K562 (cell line): ENCODE measurements at regions not wholly inside any gene's neighbourhood (a gene's known extent, or its start where the extent isn't known, plus 50 kb on each side); places are given as distances from the start of the nearest gene placed in this dataset.

Experiments
- ATF7 ChIP-seq: fragments of 450-650 bp; IDR thresholded peaks from 2 replicates; pipeline ENCODE4 v1.7.1; 2014; ENCODE audit warnings: mild to moderate bottlenecking, moderate library complexity
- CEBPG ChIP-seq, 3 experiments: fragments of 200-800 bp in 1 of 3; sonication (Bioruptor generic) in 1 of 3; sonication (generic) in 1 of 3; formaldehyde crosslinking in 1 of 3; IDR thresholded peaks in 2 of 3; conservative IDR thresholded peaks in 1 of 3; 2 replicates each; pipeline versions ENCODE4 v1.6.1 to v1.8.0; 2016 to 2022; ENCODE audit warnings: missing compliant biosample characterization in 2 of 3, missing genetic modification characterization in 2 of 3, mild to moderate bottlenecking in 1 of 3, missing genetic modification reagents in 1 of 3
- CTCFL ChIP-seq: IDR thresholded peaks from 2 replicates; pipeline ENCODE4 v1.6.1; 2011; ENCODE audit warnings: borderline replicate concordance, low read depth, mild to moderate bottlenecking, moderate library complexity, low read length; ENCODE audit not compliant: insufficient read depth, poor library complexity, severe bottlenecking
- GATA2 ChIP-seq: sonication (generic); formaldehyde crosslinking; IDR thresholded peaks from 2 replicates; pipeline ENCODE4 v1.4.0; 2020; ENCODE audit warnings: mild to moderate bottlenecking, missing genetic modification reagents
- GTF2F1 ChIP-seq: IDR thresholded peaks from 2 replicates; pipeline ENCODE4 v1.6.1; 2011; ENCODE audit warnings: low read depth, low read length, improper control_type of control experiment
- NR3C1 ChIP-seq: sonication (generic); formaldehyde crosslinking; IDR thresholded peaks from 2 replicates; pipeline ENCODE4 v1.8.1; 2022; ENCODE audit warnings: missing genetic modification reagents
- POLR2A ChIP-seq: fragments of 450-650 bp; conservative IDR thresholded peaks from 2 replicates; pipeline ENCODE4 v1.6.1; 2016
- TEAD4 ChIP-seq, 2 experiments: sonication (generic) in 1 of 2; formaldehyde crosslinking in 1 of 2; IDR thresholded peaks; 2 replicates each; pipeline versions ENCODE4 v1.6.1 to v1.8.0; 2012 to 2022; ENCODE audit warnings: borderline replicate concordance in 1 of 2, inconsistent platforms in 1 of 2, low read length in 1 of 2, mild to moderate bottlenecking in 1 of 2, missing genetic modification reagents in 1 of 2
- ZNF143 ChIP-seq: sonication (generic); formaldehyde crosslinking; IDR thresholded peaks from 2 replicates; pipeline ENCODE4 v1.9.0; 2022; ENCODE audit warnings: mild to moderate bottlenecking, missing genetic modification reagents
- ZNF274 ChIP-seq: IDR thresholded peaks from 2 replicates; pipeline ENCODE4 v1.6.1; 2011; ENCODE audit warnings: low read depth, mild to moderate bottlenecking, low read length, moderate library complexity, borderline replicate concordance
- TF ChIP-seq, protein P1 (sequence below), 2 experiments: fragments of 450-650 bp in 1 of 2; sonication (generic) in 1 of 2; formaldehyde crosslinking in 1 of 2; IDR thresholded peaks in 1 of 2; conservative IDR thresholded peaks in 1 of 2; 2 replicates each; pipeline versions ENCODE4 v1.6.1 to v1.8.1; 2016 to 2023; ENCODE audit warnings: mild to moderate bottlenecking in 2 of 2, moderate library complexity in 2 of 2, inconsistent platforms in 1 of 2, missing genetic modification reagents in 1 of 2
- TF ChIP-seq, protein P2 (sequence below), 3 experiments: IDR thresholded peaks in 2 of 3; conservative IDR thresholded peaks in 1 of 3; 2 replicates each; pipeline ENCODE4 v1.5.1; 2011 to 2012; ENCODE audit warnings: low read length in 3 of 3, mild to moderate bottlenecking in 3 of 3, control low read depth in 2 of 3, improper control_type of control experiment in 1 of 3, inconsistent platforms in 1 of 3, low read depth in 1 of 3, mixed read lengths in 1 of 3, moderate library complexity in 1 of 3; ENCODE audit not compliant: insufficient read depth in 2 of 3
- TF ChIP-seq, protein P3 (sequence below): fragments of 200-600 bp; sonication (generic); IDR thresholded peaks from one replicate; pipeline ENCODE4 v1.6.1; 2012; ENCODE audit warnings: mild to moderate bottlenecking, low read depth, low read length, inconsistent platforms

GRCh38 chr4:149095811-149096210, 653.6 kb upstream of the NR3C2 start:
- no peak for TF ChIP-seq ZNF274
- TF ChIP-seq ZNF143 (CRISPR knock-in tag) = no peak
- TF ChIP-seq TEAD4 (IDR thresholded peaks at IDR 0.05; ENCODE audit: low read length) = no peak
- TF ChIP-seq TEAD4 (CRISPR knock-in tag; IDR thresholded peaks at IDR 0.05; ENCODE audit: borderline replicate concordance) = no peak
- TF ChIP-seq NR3C1 (CRISPR knock-in tag) = no peak
- no peak for TF ChIP-seq CEBPG (CRISPR knock-in tag; IDR thresholded peaks at IDR 0.05)
- TF ChIP-seq CEBPG (tag; conservative IDR thresholded peaks at IDR 0.05 in 1 of 2, IDR thresholded peaks at IDR 0.05 in 1 of 2) = no peak
- TF ChIP-seq, protein P1, sequence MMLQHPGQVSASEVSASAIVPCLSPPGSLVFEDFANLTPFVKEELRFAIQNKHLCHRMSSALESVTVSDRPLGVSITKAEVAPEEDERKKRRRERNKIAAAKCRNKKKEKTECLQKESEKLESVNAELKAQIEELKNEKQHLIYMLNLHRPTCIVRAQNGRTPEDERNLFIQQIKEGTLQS (IDR thresholded peaks at IDR 0.05) = no peak
- TF ChIP-seq, protein P1 (CRISPR knock-in tag; conservative IDR thresholded peaks at IDR 0.05) = no peak
- TF ChIP-seq, protein P2, sequence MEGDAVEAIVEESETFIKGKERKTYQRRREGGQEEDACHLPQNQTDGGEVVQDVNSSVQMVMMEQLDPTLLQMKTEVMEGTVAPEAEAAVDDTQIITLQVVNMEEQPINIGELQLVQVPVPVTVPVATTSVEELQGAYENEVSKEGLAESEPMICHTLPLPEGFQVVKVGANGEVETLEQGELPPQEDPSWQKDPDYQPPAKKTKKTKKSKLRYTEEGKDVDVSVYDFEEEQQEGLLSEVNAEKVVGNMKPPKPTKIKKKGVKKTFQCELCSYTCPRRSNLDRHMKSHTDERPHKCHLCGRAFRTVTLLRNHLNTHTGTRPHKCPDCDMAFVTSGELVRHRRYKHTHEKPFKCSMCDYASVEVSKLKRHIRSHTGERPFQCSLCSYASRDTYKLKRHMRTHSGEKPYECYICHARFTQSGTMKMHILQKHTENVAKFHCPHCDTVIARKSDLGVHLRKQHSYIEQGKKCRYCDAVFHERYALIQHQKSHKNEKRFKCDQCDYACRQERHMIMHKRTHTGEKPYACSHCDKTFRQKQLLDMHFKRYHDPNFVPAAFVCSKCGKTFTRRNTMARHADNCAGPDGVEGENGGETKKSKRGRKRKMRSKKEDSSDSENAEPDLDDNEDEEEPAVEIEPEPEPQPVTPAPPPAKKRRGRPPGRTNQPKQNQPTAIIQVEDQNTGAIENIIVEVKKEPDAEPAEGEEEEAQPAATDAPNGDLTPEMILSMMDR (IDR thresholded peaks at IDR 0.05 in 2 of 3, conservative IDR thresholded peaks at IDR 0.05 in 1 of 3; ENCODE audit: insufficient read depth in 2 of 3, low read depth in 1 of 3, low read length in 3 of 3) = no peak
- TF ChIP-seq POLR2A = no peak
- no peak for TF ChIP-seq GATA2 (CRISPR knock-in tag)
- TF ChIP-seq, protein P3, sequence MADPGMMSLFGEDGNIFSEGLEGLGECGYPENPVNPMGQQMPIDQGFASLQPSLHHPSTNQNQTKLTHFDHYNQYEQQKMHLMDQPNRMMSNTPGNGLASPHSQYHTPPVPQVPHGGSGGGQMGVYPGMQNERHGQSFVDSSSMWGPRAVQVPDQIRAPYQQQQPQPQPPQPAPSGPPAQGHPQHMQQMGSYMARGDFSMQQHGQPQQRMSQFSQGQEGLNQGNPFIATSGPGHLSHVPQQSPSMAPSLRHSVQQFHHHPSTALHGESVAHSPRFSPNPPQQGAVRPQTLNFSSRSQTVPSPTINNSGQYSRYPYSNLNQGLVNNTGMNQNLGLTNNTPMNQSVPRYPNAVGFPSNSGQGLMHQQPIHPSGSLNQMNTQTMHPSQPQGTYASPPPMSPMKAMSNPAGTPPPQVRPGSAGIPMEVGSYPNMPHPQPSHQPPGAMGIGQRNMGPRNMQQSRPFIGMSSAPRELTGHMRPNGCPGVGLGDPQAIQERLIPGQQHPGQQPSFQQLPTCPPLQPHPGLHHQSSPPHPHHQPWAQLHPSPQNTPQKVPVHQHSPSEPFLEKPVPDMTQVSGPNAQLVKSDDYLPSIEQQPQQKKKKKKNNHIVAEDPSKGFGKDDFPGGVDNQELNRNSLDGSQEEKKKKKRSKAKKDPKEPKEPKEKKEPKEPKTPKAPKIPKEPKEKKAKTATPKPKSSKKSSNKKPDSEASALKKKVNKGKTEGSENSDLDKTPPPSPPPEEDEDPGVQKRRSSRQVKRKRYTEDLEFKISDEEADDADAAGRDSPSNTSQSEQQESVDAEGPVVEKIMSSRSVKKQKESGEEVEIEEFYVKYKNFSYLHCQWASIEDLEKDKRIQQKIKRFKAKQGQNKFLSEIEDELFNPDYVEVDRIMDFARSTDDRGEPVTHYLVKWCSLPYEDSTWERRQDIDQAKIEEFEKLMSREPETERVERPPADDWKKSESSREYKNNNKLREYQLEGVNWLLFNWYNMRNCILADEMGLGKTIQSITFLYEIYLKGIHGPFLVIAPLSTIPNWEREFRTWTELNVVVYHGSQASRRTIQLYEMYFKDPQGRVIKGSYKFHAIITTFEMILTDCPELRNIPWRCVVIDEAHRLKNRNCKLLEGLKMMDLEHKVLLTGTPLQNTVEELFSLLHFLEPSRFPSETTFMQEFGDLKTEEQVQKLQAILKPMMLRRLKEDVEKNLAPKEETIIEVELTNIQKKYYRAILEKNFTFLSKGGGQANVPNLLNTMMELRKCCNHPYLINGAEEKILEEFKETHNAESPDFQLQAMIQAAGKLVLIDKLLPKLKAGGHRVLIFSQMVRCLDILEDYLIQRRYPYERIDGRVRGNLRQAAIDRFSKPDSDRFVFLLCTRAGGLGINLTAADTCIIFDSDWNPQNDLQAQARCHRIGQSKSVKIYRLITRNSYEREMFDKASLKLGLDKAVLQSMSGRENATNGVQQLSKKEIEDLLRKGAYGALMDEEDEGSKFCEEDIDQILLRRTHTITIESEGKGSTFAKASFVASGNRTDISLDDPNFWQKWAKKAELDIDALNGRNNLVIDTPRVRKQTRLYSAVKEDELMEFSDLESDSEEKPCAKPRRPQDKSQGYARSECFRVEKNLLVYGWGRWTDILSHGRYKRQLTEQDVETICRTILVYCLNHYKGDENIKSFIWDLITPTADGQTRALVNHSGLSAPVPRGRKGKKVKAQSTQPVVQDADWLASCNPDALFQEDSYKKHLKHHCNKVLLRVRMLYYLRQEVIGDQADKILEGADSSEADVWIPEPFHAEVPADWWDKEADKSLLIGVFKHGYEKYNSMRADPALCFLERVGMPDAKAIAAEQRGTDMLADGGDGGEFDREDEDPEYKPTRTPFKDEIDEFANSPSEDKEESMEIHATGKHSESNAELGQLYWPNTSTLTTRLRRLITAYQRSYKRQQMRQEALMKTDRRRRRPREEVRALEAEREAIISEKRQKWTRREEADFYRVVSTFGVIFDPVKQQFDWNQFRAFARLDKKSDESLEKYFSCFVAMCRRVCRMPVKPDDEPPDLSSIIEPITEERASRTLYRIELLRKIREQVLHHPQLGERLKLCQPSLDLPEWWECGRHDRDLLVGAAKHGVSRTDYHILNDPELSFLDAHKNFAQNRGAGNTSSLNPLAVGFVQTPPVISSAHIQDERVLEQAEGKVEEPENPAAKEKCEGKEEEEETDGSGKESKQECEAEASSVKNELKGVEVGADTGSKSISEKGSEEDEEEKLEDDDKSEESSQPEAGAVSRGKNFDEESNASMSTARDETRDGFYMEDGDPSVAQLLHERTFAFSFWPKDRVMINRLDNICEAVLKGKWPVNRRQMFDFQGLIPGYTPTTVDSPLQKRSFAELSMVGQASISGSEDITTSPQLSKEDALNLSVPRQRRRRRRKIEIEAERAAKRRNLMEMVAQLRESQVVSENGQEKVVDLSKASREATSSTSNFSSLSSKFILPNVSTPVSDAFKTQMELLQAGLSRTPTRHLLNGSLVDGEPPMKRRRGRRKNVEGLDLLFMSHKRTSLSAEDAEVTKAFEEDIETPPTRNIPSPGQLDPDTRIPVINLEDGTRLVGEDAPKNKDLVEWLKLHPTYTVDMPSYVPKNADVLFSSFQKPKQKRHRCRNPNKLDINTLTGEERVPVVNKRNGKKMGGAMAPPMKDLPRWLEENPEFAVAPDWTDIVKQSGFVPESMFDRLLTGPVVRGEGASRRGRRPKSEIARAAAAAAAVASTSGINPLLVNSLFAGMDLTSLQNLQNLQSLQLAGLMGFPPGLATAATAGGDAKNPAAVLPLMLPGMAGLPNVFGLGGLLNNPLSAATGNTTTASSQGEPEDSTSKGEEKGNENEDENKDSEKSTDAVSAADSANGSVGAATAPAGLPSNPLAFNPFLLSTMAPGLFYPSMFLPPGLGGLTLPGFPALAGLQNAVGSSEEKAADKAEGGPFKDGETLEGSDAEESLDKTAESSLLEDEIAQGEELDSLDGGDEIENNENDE = no peak
- TF ChIP-seq CTCFL = no peak
- TF ChIP-seq GTF2F1 = no peak
- no peak for TF ChIP-seq ATF7
